MM.1S (cell line): ENCODE measurements at regions not wholly inside any gene's neighbourhood (a gene's known extent, or its start where the extent isn't known, plus 50 kb on each side); places are given as distances from the start of the nearest gene placed in this dataset.

ENCODE experiments used
- EZH2 ChIP-seq: fragments of 300-600 bp; sonication (generic); optimal IDR thresholded peaks from 2 replicates; pipeline ENCODE3; 2017; ENCODE audit warnings: low read depth, mild to moderate bottlenecking, antibody characterized with exemption, low read length, mixed read lengths
- EZH2phosphoT487 ChIP-seq: fragments of 300-600 bp; sonication (generic); IDR thresholded peaks from 2 replicates; pipeline ENCODE4 v1.6.1; 2018; ENCODE audit warnings: antibody characterized with exemption, low read length
- TF ChIP-seq, protein P1 (sequence below): fragments of 300-600 bp; sonication (generic); IDR thresholded peaks from 2 replicates; pipeline ENCODE4 v1.5.1; 2016; ENCODE audit warnings: antibody characterized with exemption, low read length, mixed read lengths

DNA sequence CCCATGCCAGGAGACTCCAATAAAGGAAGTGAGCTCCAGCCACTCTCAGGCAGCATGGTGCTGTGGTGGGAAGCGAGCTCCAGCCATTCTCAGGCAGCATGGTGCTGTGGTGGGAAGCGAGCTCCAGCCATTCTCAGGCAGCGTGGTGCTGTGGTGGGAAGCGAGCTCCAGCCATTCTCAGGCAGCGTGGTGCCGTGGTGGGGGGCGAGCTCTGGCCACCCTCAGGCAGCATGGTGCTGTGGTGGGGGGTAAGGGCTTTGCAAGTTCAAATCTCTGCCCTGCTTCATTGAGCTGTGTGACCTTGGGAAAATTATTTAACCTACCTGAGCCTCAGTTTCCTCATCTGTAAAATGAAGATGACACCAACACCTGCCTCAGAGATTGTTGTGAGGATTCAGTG, 975.1 kb downstream of the BCL11B start:
- TF ChIP-seq, protein P1, sequence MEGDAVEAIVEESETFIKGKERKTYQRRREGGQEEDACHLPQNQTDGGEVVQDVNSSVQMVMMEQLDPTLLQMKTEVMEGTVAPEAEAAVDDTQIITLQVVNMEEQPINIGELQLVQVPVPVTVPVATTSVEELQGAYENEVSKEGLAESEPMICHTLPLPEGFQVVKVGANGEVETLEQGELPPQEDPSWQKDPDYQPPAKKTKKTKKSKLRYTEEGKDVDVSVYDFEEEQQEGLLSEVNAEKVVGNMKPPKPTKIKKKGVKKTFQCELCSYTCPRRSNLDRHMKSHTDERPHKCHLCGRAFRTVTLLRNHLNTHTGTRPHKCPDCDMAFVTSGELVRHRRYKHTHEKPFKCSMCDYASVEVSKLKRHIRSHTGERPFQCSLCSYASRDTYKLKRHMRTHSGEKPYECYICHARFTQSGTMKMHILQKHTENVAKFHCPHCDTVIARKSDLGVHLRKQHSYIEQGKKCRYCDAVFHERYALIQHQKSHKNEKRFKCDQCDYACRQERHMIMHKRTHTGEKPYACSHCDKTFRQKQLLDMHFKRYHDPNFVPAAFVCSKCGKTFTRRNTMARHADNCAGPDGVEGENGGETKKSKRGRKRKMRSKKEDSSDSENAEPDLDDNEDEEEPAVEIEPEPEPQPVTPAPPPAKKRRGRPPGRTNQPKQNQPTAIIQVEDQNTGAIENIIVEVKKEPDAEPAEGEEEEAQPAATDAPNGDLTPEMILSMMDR = no peak
- TF ChIP-seq EZH2phosphoT487 (no peak), EZH2 (no peak)
